Right lobe of liver (tissue), 6 donors: ENCODE measurements at regions not wholly inside any gene's neighbourhood (a gene's known extent, or its start where the extent isn't known, plus 50 kb on each side); places are given as distances from the start of the nearest gene placed in this dataset.

ENCODE experiments used
- ATAC-seq, 4 donors: fragments of 200-7000 bp; cut with Tn5 transposase; one replicate each; pipeline ENCODE4 v1.9.1; 2020; ENCODE audit warnings: mild to moderate bottlenecking in 4 of 4, moderate library complexity in 4 of 4
- DNase-seq, 3 donors: peaks; one replicate each; pipeline ENCODE4 v3.0.0-alpha.2; 2020
- H3K27ac ChIP-seq, 3 donors: fragments of 200-600 bp; one replicate each; pipeline ENCODE4 v1.8.0; 2022
- H3K27me3 ChIP-seq, 2 donors: fragments of 200-600 bp; one replicate each; pipeline ENCODE4 v1.8.0; 2022
- H3K36me3 ChIP-seq, 4 donors: fragments of 200-600 bp; sonication (generic) in 1 of 4; one replicate each; pipeline versions ENCODE4 v1.5.1 to v1.8.0; 2017 to 2022; ENCODE audit warnings: control low read depth in 1 of 4
- H3K4me1 ChIP-seq, 4 donors: fragments of 200-600 bp; sonication (generic) in 1 of 4; one replicate each; pipeline versions ENCODE4 v1.5.1 to v1.8.0; 2017 to 2022; ENCODE audit warnings: control low read depth in 1 of 4
- H3K4me3 ChIP-seq, 3 donors: fragments of 200-600 bp; one replicate each; pipeline ENCODE4 v1.8.0; 2022
- H3K9me3 ChIP-seq, 4 donors: fragments of 200-600 bp; sonication (generic) in 1 of 4; one replicate each; pipeline versions ENCODE4 v1.5.1 to v1.8.0; 2017 to 2022; ENCODE audit warnings: control low read depth in 1 of 4
- CTCF ChIP-seq, 4 donors: fragments of 200-600 bp in 3 of 4; fragments of 450-650 bp in 1 of 4; IDR thresholded peaks; one replicate each; pipeline versions ENCODE4 v1.5.1 to v1.8.0; 2016 to 2022; ENCODE audit warnings: antibody characterized with exemption in 4 of 4, mild to moderate bottlenecking in 2 of 4
- POLR2A ChIP-seq: fragments of 450-650 bp; IDR thresholded peaks from one replicate; pipeline ENCODE4 v1.6.1; 2017; ENCODE audit warnings: antibody characterized with exemption, mild to moderate bottlenecking
- WGBS: methylation state at CpG from one replicate; pipeline ENCODE4 v1.1.6; 2018; ENCODE audit warnings: low coverage, low lambda C conversion rate; ENCODE audit not compliant: insufficient coverage; ENCODE audit errors: missing lambda C conversion rate; 5-methylcytosine and 5-hydroxymethylcytosine counted together
- intact Hi-C, 2 donors: fragments of 100-400 bp; cut with DNase I; formaldehyde crosslinking; loops; one replicate each; pipeline versions ENCODE4 v1.11.2 to v1.14.1; 2022
- donor health status: DM: no; HTN: yes; CAD: no.
- donor health status: DM: no; HTN: no; CAD: no.
- donor health status: DM: no; HTN: no; CAD: no.
- donor health status: DM: no; HTN: yes; CAD: no.
- donor health status: DM: no; HTN: yes; CAD: no.

DNA sequence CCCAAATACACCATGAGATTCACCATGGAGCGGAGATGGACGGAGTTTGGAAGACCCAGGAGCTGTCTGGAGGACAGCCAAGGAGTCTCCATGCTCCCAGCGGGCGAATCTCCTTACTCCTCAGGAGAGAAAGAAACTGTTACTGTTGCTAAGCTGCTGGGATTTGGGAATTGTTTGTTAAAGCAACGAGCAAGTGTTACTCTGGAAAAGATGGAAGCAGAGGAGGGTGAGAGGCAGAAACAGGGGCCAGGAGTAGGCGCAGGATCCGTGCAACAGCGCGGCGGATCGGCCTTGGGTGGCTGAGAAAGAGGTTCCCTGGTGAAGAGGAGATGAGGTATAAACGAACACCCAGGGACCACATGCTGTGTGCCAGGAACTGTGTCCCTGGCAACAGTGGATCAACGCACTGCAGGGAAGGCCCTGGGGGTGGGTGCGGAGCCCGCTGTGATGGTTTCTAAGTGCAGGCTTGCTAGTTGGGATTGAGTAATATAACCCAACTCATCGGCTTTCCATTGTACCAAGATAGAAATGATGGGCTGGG is 1436.4 kb downstream of the BRD1 start:
- DNase-seq (no peak), ATAC-seq (no peak)
- Histone ChIP-seq H3K27me3 (no peaks in the 10 kb centered on the region), H3K4me1 (no peaks in the 10 kb centered on the region), H3K4me3 (no peak overlapping the region), H3K9me3 (no peaks in the 10 kb centered on the region), H3K27ac (no peak overlapping the region), H3K36me3 (no peaks in the 10 kb centered on the region)
- 59% methylated on average over 16 of the region's 16 CpGs for WGBS
- intact Hi-C loops: no loop called here
- no peak for TF ChIP-seq POLR2A
- no peak for TF ChIP-seq CTCF (IDR thresholded peaks at IDR 0.05)

- Histone ChIP-seq H3K36me3 (no peaks in the 10 kb centered on the region), H3K4me3 (no peak overlapping the region), H3K4me1 (no peaks in the 10 kb centered on the region), H3K9me3 (peaks cover 0 to 9% (median 0%) of the 10 kb centered on the region in 4 donors), H3K27me3 (no peaks in the 10 kb centered on the region), H3K27ac (no peak overlapping the region)
- WGBS: 88% methylated on average over 3 of the region's 8 CpGs
- DNase-seq (no peak), ATAC-seq (no peak)
- intact Hi-C loops: no loop called here
- TF ChIP-seq POLR2A (no peak), CTCF (IDR thresholded peaks at IDR 0.05) (no peak)
Measured at GRCh38 chr22:48389916-48390315, 1437.8 kb downstream of the BRD1 start.

DNA sequence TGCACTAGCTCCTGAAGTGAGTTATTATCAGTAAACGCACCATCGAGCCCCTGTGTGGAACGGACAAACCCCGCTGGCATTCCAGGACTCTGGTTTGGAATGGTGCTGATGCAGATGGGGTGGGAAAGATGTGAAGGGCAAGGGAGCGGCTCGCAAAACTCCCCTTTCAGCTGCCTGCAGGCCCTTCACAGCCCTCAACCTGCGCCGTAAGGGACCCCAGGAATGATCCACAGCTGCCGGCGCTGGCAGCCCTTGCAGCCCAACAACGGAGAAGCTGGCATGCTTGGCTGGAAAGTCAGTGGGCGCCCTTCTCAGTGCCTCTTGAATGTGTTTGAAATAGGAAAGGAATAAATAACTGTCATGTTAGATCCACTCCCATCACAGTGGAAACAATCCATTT is 1445.5 kb downstream of the BRD1 start:
- Histone ChIP-seq H3K4me3 (no peak overlapping the region), H3K27me3 (no peaks in the 10 kb centered on the region), H3K9me3 (peaks cover 0 to 9% (median 0%) of the 10 kb centered on the region in 4 donors), H3K27ac (no peak overlapping the region), H3K4me1 (no peaks in the 10 kb centered on the region), H3K36me3 (no peaks in the 10 kb centered on the region)
- no peak for ATAC-seq
- DNase-seq: peak in 1 of 3 donors; percentile 21
- WGBS: 84% methylated on average over 5 of the region's 12 CpGs
- TF ChIP-seq POLR2A: no peak
- TF ChIP-seq CTCF (IDR thresholded peaks at IDR 0.05): no peak
- intact Hi-C loops: no loop called here

DNA sequence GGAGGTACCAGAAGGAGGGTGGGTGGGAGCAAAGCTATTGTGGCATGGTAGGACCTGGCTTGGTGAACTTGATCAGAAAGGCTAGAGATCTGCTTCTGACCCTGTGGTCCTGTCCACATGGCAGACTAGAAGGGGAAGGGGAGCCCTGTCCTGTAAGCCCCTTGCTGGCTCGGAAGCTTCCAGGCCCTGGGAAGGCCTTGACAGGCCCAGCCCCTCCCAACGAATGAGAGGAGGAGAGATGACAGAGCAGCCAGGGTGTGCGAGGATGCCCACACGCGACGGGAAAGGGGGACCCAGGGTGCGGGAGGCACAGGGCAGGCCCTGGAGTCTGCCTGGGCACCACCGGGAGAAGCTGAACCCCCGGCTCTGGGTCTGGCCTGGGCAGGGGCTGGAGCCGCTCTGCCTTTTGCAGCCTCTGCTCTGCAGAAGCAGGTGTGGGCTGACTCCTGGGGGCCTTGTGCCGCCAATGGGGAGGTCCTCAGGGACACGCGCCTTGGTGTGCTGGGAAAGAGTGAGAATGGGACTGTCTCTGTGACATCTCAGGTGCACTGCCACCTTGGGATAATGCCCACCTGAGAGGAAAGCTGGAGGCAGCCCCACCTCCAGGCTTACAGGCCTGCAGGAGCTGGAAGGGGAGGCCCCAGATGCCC is 1447.5 kb downstream of the BRD1 start:
- WGBS: no CpG with 5 or more reads among the region's 13 CpGs

More for the DNA sequence above, 1447.5 kb downstream of the BRD1 start:
- peak in 1 of 4 donors; percentile 38 for ATAC-seq
- Histone ChIP-seq H3K9me3 (peaks cover 0 to 1% (median 0%) of the 10 kb centered on the region in 4 donors), H3K4me3 (no peak overlapping the region), H3K27ac (no peak overlapping the region), H3K4me1 (no peaks in the 10 kb centered on the region), H3K27me3 (no peaks in the 10 kb centered on the region), H3K36me3 (no peaks in the 10 kb centered on the region)
- TF ChIP-seq CTCF (IDR thresholded peaks at IDR 0.05) (no peak), POLR2A (no peak)
- intact Hi-C loops: no loop called here
- peak in 1 of 3 donors; percentile 42 for DNase-seq
